Endothelial cell of umbilical vein (primary cell): ENCODE measurements at regions not wholly inside any gene's neighbourhood (a gene's known extent, or its start where the extent isn't known, plus 50 kb on each side); places are given as distances from the start of the nearest gene placed in this dataset.

Experiments used
- BruUV-seq: library from RNA; stranded (reverse); fragments of 400-500 nt; replicated peaks from 2 replicates; lab custom pipeline; 2021; lab: Mats Ljungman, UMichigan
- CTCF ChIA-PET: fragments of 300-600, 350-600 bp; sonication (Branson Sonifier 250); formaldehyde crosslinking; loops from one replicate; lab custom pipeline; 2021; ENCODE audit warnings: antibody characterized with exemption, inconsistent platforms; lab: Charles Lee
- POLR2A ChIA-PET: fragments of 300-600, 350-600 bp; sonication (Branson Sonifier 250); formaldehyde crosslinking; loops from one replicate; lab custom pipeline; 2021; ENCODE audit warnings: antibody characterized with exemption, inconsistent platforms; lab: Charles Lee
- DNase-seq: peaks from one replicate; pipeline ENCODE4 v3.0.0-alpha.2; 2011; ENCODE audit warnings: low read depth, low spot score
- FAIRE-seq: peaks from 2 replicates; lab custom pipeline; 2011; peaks lifted over from hg19 to GRCh38; lab: Jason Lieb, UNC
- H2AFZ ChIP-seq: 2 replicates; pipeline ENCODE4 v1.6.0; 2012; ENCODE audit warnings: low read depth, low read length, control low read depth, inconsistent platforms
- H3K27ac ChIP-seq: 2 replicates; pipeline ENCODE4 v1.5.1; 2011; ENCODE audit warnings: low read depth, mild to moderate bottlenecking, control low read depth, low read length, moderate library complexity; ENCODE audit not compliant: insufficient read depth
- H3K27me3 ChIP-seq, 2 experiments: 2 replicates each; pipeline versions ENCODE4 v1.6.0 to v1.6.1; 2011; ENCODE audit warnings: low read length in 2 of 2, mixed read lengths in 1 of 2; ENCODE audit not compliant: control insufficient read depth in 2 of 2, insufficient read depth in 2 of 2
- H3K36me3 ChIP-seq, 2 experiments: 2 replicates in 1 of 2; 3 replicates in 1 of 2; pipeline ENCODE4 v1.5.1; 2011; ENCODE audit warnings: low read length in 2 of 2, mild to moderate bottlenecking in 1 of 2, moderate library complexity in 1 of 2; ENCODE audit not compliant: control insufficient read depth in 2 of 2, insufficient read depth in 2 of 2; ENCODE audit errors: extremely low read depth in 1 of 2
- H3K4me1 ChIP-seq: 3 replicates; pipeline ENCODE4 v1.5.1; 2011; ENCODE audit warnings: mild to moderate bottlenecking, low read length; ENCODE audit not compliant: control insufficient read depth, insufficient read depth; ENCODE audit errors: extremely low read depth
- H3K4me2 ChIP-seq: 2 replicates; pipeline ENCODE4 v1.6.1; 2011; ENCODE audit warnings: low read length, control low read depth, mixed read lengths; ENCODE audit not compliant: insufficient read depth
- H3K4me3 ChIP-seq, 3 experiments: fragments of 200-600 bp in 1 of 3; sonication (generic), shearing (Covaris generic) in 1 of 3; replicated peaks in 1 of 3; 2 replicates each; pipeline ENCODE4 v1.5.1; 2011 to 2016; ENCODE audit warnings: control low read depth in 3 of 3, low read length in 3 of 3, mild to moderate bottlenecking in 2 of 3, inconsistent platforms in 1 of 3, low read depth in 1 of 3, moderate library complexity in 1 of 3; ENCODE audit not compliant: insufficient read depth in 1 of 3
- H3K79me2 ChIP-seq: 2 replicates; pipeline ENCODE4 v1.6.0; 2012; ENCODE audit warnings: low read length, inconsistent platforms; ENCODE audit not compliant: control insufficient read depth, insufficient read depth
- H3K9ac ChIP-seq: replicated peaks from 2 replicates; pipeline ENCODE3; 2011; ENCODE audit warnings: low read length, control low read depth; ENCODE audit not compliant: insufficient read depth; ENCODE audit errors: extremely low read depth
- H3K9me1 ChIP-seq: replicated peaks from 3 replicates; pipeline ENCODE4 v1.6.0; 2011; ENCODE audit warnings: mild to moderate bottlenecking, low read length; ENCODE audit not compliant: control insufficient read depth, insufficient read depth; ENCODE audit errors: extremely low read depth
- H3K9me3 ChIP-seq: replicated peaks from 2 replicates; pipeline ENCODE4 v1.5.1; 2012; ENCODE audit warnings: low read length, inconsistent platforms; ENCODE audit not compliant: control insufficient read depth, insufficient read depth
- H4K20me1 ChIP-seq: replicated peaks from 2 replicates; pipeline ENCODE3; 2011; ENCODE audit warnings: mild to moderate bottlenecking, low read length; ENCODE audit not compliant: control insufficient read depth, insufficient read depth; ENCODE audit errors: extremely low read depth
- EZH2 ChIP-seq: IDR thresholded peaks from 2 replicates; pipeline ENCODE4 v1.6.1; 2012; ENCODE audit warnings: borderline replicate concordance, low read depth, mild to moderate bottlenecking, moderate library complexity, low read length, inconsistent platforms; ENCODE audit not compliant: severe bottlenecking
- FOS ChIP-seq: IDR thresholded peaks from 2 replicates; pipeline ENCODE4 v1.6.1; 2011; ENCODE audit warnings: mild to moderate bottlenecking, low read length, moderate library complexity, borderline replicate concordance; ENCODE audit not compliant: insufficient read depth
- GATA2 ChIP-seq: IDR thresholded peaks from 2 replicates; pipeline ENCODE4 v1.7.0; 2011; ENCODE audit warnings: low read depth, mild to moderate bottlenecking, moderate library complexity, mixed read lengths, low read length; ENCODE audit not compliant: insufficient read length, insufficient read depth
- JUN ChIP-seq: IDR thresholded peaks from 2 replicates; pipeline ENCODE4 v1.6.1; 2011; ENCODE audit warnings: borderline replicate concordance, low read depth; ENCODE audit not compliant: insufficient read length, insufficient read depth
- MAX ChIP-seq: IDR thresholded peaks from 2 replicates; pipeline ENCODE4 v1.6.1; 2011; ENCODE audit not compliant: insufficient read depth, insufficient read length
- MYC ChIP-seq: IDR thresholded peaks from one replicate; pipeline ENCODE4 v1.6.1; 2011; ENCODE audit warnings: mild to moderate bottlenecking, low read depth, low read length
- POLR2AphosphoS5 ChIP-seq: IDR thresholded peaks from 2 replicates; pipeline ENCODE4 v1.6.1; 2012; ENCODE audit warnings: low read depth, mild to moderate bottlenecking, control low read depth, low read length, moderate library complexity; ENCODE audit not compliant: insufficient read depth
- dilution Hi-C: fragments of 300-500 bp; cut with MboI; formaldehyde crosslinking; loops from one replicate; pipeline ENCODE4 v1.15.0; 2019; ENCODE audit warnings: low sequenced_read_pairs; ENCODE audit not compliant: extremely low pct_ligation_motif_present
- intact Hi-C: fragments of 100-400 bp; cut with micrococcal nuclease; formaldehyde crosslinking; loops from one replicate; pipeline ENCODE4 v1.10.0; 2022
- TF ChIP-seq, protein P1 (sequence below), 2 donors: IDR thresholded peaks; 1 replicate in 1 of 2; 2 replicates in 1 of 2; pipeline ENCODE4 v1.5.1; 2011; ENCODE audit warnings: low read length in 2 of 2, mild to moderate bottlenecking in 2 of 2, moderate library complexity in 2 of 2, control low read depth in 1 of 2, inconsistent platforms in 1 of 2, low read depth in 1 of 2; ENCODE audit not compliant: insufficient read depth in 1 of 2; ENCODE audit errors: extremely low read depth in 1 of 2

DNA sequence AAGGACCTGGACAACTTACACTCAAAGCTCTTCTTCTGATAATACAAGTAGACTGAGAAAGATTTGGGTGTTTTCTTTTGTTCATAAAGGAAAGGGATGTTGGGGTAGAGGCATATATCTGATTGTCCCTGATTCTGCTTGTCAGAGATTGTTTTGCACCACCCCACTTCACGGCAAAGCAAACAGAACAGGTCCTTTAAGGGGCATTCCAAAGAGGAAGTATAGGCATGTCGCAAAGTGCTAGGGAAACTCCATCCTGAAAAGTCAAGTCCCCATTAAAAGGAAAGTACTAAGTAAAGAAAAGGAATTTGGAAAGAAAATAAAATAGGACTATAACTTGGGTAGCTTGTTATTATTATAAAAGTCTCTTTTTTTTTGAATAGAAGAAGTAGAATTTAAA lies 233.0 kb downstream of the DNAJB9 start:
- H3K4me3 ChIP-seq = no peak overlapping the region
- H3K9ac ChIP-seq = no peak overlapping the region
- H3K9me1 ChIP-seq = no peaks in the 10 kb centered on the region
- no peak for FAIRE-seq
- H4K20me1 ChIP-seq = no peaks in the 10 kb centered on the region
- no TSS peak for BruUV-seq
- H3K4me2 ChIP-seq = no peak overlapping the region
- no peaks in the 10 kb centered on the region for H3K9me3 ChIP-seq
- ChIA-PET POLR2A (no interaction called here), CTCF (interaction anchor here (0.8 kb wide), 1 partner anchor 39 kb away, joined by 3 read pairs; no protein-coding TSS in a partner anchor)
- H3K27me3 ChIP-seq = peaks cover 0 to 9% of the 10 kb centered on the region in 2 experiments
- H3K36me3 ChIP-seq = no peaks in the 10 kb centered on the region
- TF ChIP-seq POLR2AphosphoS5 = no peak
- TF ChIP-seq, protein P1, sequence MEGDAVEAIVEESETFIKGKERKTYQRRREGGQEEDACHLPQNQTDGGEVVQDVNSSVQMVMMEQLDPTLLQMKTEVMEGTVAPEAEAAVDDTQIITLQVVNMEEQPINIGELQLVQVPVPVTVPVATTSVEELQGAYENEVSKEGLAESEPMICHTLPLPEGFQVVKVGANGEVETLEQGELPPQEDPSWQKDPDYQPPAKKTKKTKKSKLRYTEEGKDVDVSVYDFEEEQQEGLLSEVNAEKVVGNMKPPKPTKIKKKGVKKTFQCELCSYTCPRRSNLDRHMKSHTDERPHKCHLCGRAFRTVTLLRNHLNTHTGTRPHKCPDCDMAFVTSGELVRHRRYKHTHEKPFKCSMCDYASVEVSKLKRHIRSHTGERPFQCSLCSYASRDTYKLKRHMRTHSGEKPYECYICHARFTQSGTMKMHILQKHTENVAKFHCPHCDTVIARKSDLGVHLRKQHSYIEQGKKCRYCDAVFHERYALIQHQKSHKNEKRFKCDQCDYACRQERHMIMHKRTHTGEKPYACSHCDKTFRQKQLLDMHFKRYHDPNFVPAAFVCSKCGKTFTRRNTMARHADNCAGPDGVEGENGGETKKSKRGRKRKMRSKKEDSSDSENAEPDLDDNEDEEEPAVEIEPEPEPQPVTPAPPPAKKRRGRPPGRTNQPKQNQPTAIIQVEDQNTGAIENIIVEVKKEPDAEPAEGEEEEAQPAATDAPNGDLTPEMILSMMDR (IDR thresholded peaks at IDR 0.05; ENCODE audit: extremely low read depth in 1 of 2, insufficient read depth in 1 of 2, low read depth in 1 of 2, low read length in 2 of 2) = no peak
- TF ChIP-seq FOS = no peak
- TF ChIP-seq MYC = no peak
- intact Hi-C loops (no loop called here), dilution Hi-C loops (no loop called here)
- no peaks in the 10 kb centered on the region for H3K4me1 ChIP-seq
- no peak overlapping the region for H2AFZ ChIP-seq
- DNase-seq = no peak
- no peaks in the 10 kb centered on the region for H3K79me2 ChIP-seq
- H3K27ac ChIP-seq = no peak overlapping the region

- no peaks in the 10 kb centered on the region for H4K20me1 ChIP-seq
- no peak overlapping the region for H3K9ac ChIP-seq
- H3K4me1 ChIP-seq = no peaks in the 10 kb centered on the region
- BruUV-seq = no TSS peak
- TF ChIP-seq, protein P1 (IDR thresholded peaks at IDR 0.05; ENCODE audit: extremely low read depth in 1 of 2, insufficient read depth in 1 of 2, low read depth in 1 of 2, low read length in 2 of 2) = peak; percentile 29 to 30
- TF ChIP-seq MAX = no peak
- no peak for TF ChIP-seq FOS
- TF ChIP-seq EZH2 = no peak
- no peak for TF ChIP-seq POLR2AphosphoS5
- TF ChIP-seq MYC = no peak
- TF ChIP-seq GATA2 = no peak
- no peak for TF ChIP-seq JUN
- no peak overlapping the region for H2AFZ ChIP-seq
- no peak overlapping the region for H3K4me2 ChIP-seq
- DNase-seq = peak; percentile 14
- peak; percentile 37 for FAIRE-seq
- intact Hi-C loops = no loop called here
- H3K27ac ChIP-seq = no peak overlapping the region
- H3K27me3 ChIP-seq = peaks cover 2 to 9% of the 10 kb centered on the region in 2 experiments
- no peak overlapping the region for H3K4me3 ChIP-seq
- no peaks in the 10 kb centered on the region for H3K36me3 ChIP-seq
- POLR2A ChIA-PET = no interaction called here
- no peaks in the 10 kb centered on the region for H3K9me3 ChIP-seq
- no peaks in the 10 kb centered on the region for H3K9me1 ChIP-seq
- CTCF ChIA-PET = interaction anchor here (0.6 to 1.7 kb wide), 9 partner anchors 11 to 1636 kb away, joined by 3 to 11 read pairs (median 3); no protein-coding TSS in a partner anchor
- H3K79me2 ChIP-seq = no peaks in the 10 kb centered on the region
- dilution Hi-C loops = no loop called here
Observed at GRCh38 chr7:108805808-108806397, 236.2 kb downstream of the DNAJB9 start.
